ENCODE measurements at regions not wholly inside any gene's neighbourhood (a gene's known extent, or its start where the extent isn't known, plus 50 kb on each side); places are given as distances from the start of the nearest gene placed in this dataset.
"Not testable (repeated sequence)": the region's sequence is repeated elsewhere in the genome, so short reads cannot be mapped to it uniquely, and the experiment has no call there.

GRCh38 chr9:31740705-31741104, 643.7 kb upstream of the ACO1 start:
- H3K27ac ChIP-seq: no peak overlapping the region
- TF ChIP-seq CTCF (conservative IDR thresholded peaks at IDR 0.05) (no peak), ZFX (IDR thresholded peaks at IDR 0.05) (no peak)

- TF ChIP-seq CTCF (conservative IDR thresholded peaks at IDR 0.05) (no peak), ZFX (IDR thresholded peaks at IDR 0.05) (no peak)
Measured at GRCh38 chr9:31744589-31744988, 639.9 kb upstream of the ACO1 start.

GRCh38 chr9:31745468-31745867, 639.0 kb upstream of the ACO1 start:
- TF ChIP-seq ZFX (IDR thresholded peaks at IDR 0.05) (no peak), CTCF (conservative IDR thresholded peaks at IDR 0.05) (no peak)
- no peak overlapping the region for H3K27ac ChIP-seq

More at GRCh38 chr9:31744589-31744988, 639.9 kb upstream of the ACO1 start:
- H3K27ac ChIP-seq: no peak overlapping the region

GRCh38 chr9:31745886-31746285, 638.6 kb upstream of the ACO1 start:
- H3K27ac ChIP-seq: no peak overlapping the region
- TF ChIP-seq ZFX (IDR thresholded peaks at IDR 0.05) (no peak), CTCF (conservative IDR thresholded peaks at IDR 0.05) (no peak)

- no peak overlapping the region for H3K27ac ChIP-seq
- TF ChIP-seq CTCF (conservative IDR thresholded peaks at IDR 0.05) (no peak), ZFX (IDR thresholded peaks at IDR 0.05) (no peak)
Measured at GRCh38 chr9:31753756-31754155, 630.7 kb upstream of the ACO1 start.

GRCh38 chr9:31759703-31760102, 624.7 kb upstream of the ACO1 start:
- no peak for TF ChIP-seq CTCF (conservative IDR thresholded peaks at IDR 0.05)
- no peak overlapping the region for H3K27ac ChIP-seq

- H3K27ac ChIP-seq: not testable (repeated sequence)
Measured at GRCh38 chr9:31774021-31774420, 610.4 kb upstream of the ACO1 start.

- H3K27ac ChIP-seq: no peak overlapping the region
- TF ChIP-seq CTCF (conservative IDR thresholded peaks at IDR 0.05): no peak
Measured at GRCh38 chr9:31774571-31774970, 609.9 kb upstream of the ACO1 start.

Data from C4-2B (cell line).